Neural cell (in vitro differentiated cells): ENCODE measurements at regions not wholly inside any gene's neighbourhood (a gene's known extent, or its start where the extent isn't known, plus 50 kb on each side); places are given as distances from the start of the nearest gene placed in this dataset.

Experiments used
- EP300 ChIP-seq: fragments of 450-650 bp; conservative IDR thresholded peaks from 2 replicates; pipeline ENCODE4 v1.6.1; 2014; ENCODE audit warnings: antibody characterized with exemption, mild to moderate bottlenecking, moderate library complexity; ENCODE audit not compliant: poor library complexity, severe bottlenecking
- EZH2 ChIP-seq: fragments of 200-600, 300-800 bp; shearing (Covaris generic), sonication (generic); IDR thresholded peaks from 2 replicates; pipeline ENCODE4 v1.6.1; 2014; ENCODE audit warnings: antibody characterized with exemption, low read length, borderline replicate concordance, mild to moderate bottlenecking; ENCODE audit not compliant: insufficient read depth, poor library complexity, severe bottlenecking
- MXI1 ChIP-seq: fragments of 450-650 bp; conservative IDR thresholded peaks from 2 replicates; pipeline ENCODE4 v1.6.1; 2014; ENCODE audit warnings: antibody characterized with exemption, mild to moderate bottlenecking; ENCODE audit not compliant: poor library complexity, severe bottlenecking
- POLR2AphosphoS5 ChIP-seq: IDR thresholded peaks from 2 replicates; pipeline ENCODE4 v1.6.1; 2012
- RAD21 ChIP-seq: fragments of 450-650 bp; conservative IDR thresholded peaks from 2 replicates; pipeline ENCODE4 v1.6.1; 2014; ENCODE audit warnings: antibody characterized with exemption, mild to moderate bottlenecking, moderate library complexity
- TAF1 ChIP-seq: IDR thresholded peaks from 2 replicates; pipeline ENCODE4 v1.6.1; 2012; ENCODE audit warnings: low read depth
- TF ChIP-seq, protein P1 (sequence below): fragments of 450-650 bp; IDR thresholded peaks from 2 replicates; pipeline ENCODE4 v1.5.1; 2014; ENCODE audit warnings: antibody characterized with exemption, mild to moderate bottlenecking, moderate library complexity; ENCODE audit not compliant: poor library complexity, severe bottlenecking
- TF ChIP-seq, protein P2 (sequence below): IDR thresholded peaks from 2 replicates; pipeline ENCODE4 v1.6.1; 2012; ENCODE audit warnings: borderline replicate concordance

DNA sequence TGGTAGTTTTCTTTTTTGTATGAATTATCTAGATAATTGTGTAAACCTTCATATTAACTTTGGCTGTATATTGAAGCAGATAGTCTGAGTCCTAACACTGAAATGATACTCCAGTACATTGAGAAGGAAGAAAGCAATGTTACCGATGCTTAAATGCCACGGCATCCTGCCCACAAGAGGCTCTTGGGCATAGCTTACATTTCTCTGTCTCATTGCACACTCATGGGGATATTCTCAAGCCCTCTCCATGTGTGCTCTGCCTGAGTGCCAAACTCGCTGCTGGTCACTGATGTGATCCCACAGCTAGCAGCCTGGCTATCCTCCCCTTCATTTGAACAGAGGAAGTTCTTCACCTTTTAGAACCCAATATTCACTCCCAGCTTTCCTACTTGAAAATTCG is 179.4 kb downstream of the TGFB2 start:
- TF ChIP-seq, protein P1, sequence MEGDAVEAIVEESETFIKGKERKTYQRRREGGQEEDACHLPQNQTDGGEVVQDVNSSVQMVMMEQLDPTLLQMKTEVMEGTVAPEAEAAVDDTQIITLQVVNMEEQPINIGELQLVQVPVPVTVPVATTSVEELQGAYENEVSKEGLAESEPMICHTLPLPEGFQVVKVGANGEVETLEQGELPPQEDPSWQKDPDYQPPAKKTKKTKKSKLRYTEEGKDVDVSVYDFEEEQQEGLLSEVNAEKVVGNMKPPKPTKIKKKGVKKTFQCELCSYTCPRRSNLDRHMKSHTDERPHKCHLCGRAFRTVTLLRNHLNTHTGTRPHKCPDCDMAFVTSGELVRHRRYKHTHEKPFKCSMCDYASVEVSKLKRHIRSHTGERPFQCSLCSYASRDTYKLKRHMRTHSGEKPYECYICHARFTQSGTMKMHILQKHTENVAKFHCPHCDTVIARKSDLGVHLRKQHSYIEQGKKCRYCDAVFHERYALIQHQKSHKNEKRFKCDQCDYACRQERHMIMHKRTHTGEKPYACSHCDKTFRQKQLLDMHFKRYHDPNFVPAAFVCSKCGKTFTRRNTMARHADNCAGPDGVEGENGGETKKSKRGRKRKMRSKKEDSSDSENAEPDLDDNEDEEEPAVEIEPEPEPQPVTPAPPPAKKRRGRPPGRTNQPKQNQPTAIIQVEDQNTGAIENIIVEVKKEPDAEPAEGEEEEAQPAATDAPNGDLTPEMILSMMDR, result no peak
- TF ChIP-seq EP300, result no peak
- TF ChIP-seq EZH2, result no peak
- no peak for TF ChIP-seq RAD21
- TF ChIP-seq, protein P2, sequence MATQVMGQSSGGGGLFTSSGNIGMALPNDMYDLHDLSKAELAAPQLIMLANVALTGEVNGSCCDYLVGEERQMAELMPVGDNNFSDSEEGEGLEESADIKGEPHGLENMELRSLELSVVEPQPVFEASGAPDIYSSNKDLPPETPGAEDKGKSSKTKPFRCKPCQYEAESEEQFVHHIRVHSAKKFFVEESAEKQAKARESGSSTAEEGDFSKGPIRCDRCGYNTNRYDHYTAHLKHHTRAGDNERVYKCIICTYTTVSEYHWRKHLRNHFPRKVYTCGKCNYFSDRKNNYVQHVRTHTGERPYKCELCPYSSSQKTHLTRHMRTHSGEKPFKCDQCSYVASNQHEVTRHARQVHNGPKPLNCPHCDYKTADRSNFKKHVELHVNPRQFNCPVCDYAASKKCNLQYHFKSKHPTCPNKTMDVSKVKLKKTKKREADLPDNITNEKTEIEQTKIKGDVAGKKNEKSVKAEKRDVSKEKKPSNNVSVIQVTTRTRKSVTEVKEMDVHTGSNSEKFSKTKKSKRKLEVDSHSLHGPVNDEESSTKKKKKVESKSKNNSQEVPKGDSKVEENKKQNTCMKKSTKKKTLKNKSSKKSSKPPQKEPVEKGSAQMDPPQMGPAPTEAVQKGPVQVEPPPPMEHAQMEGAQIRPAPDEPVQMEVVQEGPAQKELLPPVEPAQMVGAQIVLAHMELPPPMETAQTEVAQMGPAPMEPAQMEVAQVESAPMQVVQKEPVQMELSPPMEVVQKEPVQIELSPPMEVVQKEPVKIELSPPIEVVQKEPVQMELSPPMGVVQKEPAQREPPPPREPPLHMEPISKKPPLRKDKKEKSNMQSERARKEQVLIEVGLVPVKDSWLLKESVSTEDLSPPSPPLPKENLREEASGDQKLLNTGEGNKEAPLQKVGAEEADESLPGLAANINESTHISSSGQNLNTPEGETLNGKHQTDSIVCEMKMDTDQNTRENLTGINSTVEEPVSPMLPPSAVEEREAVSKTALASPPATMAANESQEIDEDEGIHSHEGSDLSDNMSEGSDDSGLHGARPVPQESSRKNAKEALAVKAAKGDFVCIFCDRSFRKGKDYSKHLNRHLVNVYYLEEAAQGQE, result no peak
- no peak for TF ChIP-seq POLR2AphosphoS5
- TF ChIP-seq TAF1, result no peak
- no peak for TF ChIP-seq MXI1
